ENCODE measurements at regions not wholly inside any gene's neighbourhood (a gene's known extent, or its start where the extent isn't known, plus 50 kb on each side); places are given as distances from the start of the nearest gene placed in this dataset.
"Not testable (repeated sequence)": the region's sequence is repeated elsewhere in the genome, so short reads cannot be mapped to it uniquely, and the experiment has no call there.

DNA sequence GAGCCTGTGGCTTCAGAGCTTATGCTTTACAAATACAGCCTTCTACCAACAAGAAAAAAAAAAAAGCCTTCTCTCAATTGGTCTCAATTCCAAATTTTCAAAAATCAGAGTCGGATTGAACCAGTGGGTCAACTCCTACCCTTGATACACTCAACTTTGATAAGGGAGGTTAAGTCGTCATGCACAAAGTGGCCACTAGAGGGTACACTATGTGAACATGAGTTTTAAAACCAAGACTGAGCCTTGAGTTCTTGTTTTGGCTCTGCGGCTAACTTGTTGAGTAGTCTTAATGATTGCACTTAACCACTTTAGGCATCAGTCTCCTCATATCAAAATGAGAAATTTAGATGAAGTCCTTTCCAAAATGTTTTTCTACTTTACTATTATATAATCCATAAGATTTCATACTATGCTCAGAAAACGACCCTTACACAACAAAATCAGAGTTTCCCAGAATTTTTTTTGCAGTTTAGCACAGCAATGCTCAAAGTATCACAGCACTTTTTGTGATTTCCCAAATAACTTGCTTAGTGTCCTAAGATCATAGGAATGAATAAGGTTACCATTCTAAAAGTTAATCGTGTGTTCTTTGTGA is 92.9 kb upstream of the MTAP start:
- Histone ChIP-seq H3K4me2 (ENCODE audit: low read length) (no peak overlapping the region), H2BK120ac (ENCODE audit: low read depth, low read length) (no peak overlapping the region), H3K18ac (ENCODE audit: low read length) (no peak overlapping the region), H2AK5ac (ENCODE audit: low read length) (no peak overlapping the region), H3K4ac (ENCODE audit: low read depth, low read length) (no peak overlapping the region), H3K9ac (ENCODE audit: low read length) (no peak overlapping the region), H3K36me3 (ENCODE audit: control insufficient read depth, insufficient read depth, low read length) (no peaks in the 10 kb centered on the region), H4K8ac (ENCODE audit: low read depth, low read length) (no peak overlapping the region), H3K4me3 (ENCODE audit: low read length) (no peak overlapping the region), H3K79me2 (ENCODE audit: control insufficient read depth, insufficient read depth, low read length) (no peaks in the 10 kb centered on the region), H4K5ac (ENCODE audit: low read length) (no peak overlapping the region), H3K23ac (ENCODE audit: low read length) (no peak overlapping the region), H3K4me1 (ENCODE audit: control insufficient read depth, low read depth, low read length) (no peaks in the 10 kb centered on the region), H3K27ac (ENCODE audit: low read depth, low read length) (no peak overlapping the region), H3K56ac (ENCODE audit: low read length) (no peak overlapping the region), H2BK5ac (ENCODE audit: low read length) (no peak overlapping the region), H3K27me3 (ENCODE audit: insufficient read depth, low read length, poor library complexity) (no peaks in the 10 kb centered on the region), H3K79me1 (ENCODE audit: low read length) (no peaks in the 10 kb centered on the region), H2BK15ac (replicated peaks; ENCODE audit: low read depth) (no peak overlapping the region)
- no CpG with 5 or more reads among the region's 5 CpGs for WGBS (ENCODE audit: extremely low coverage, insufficient coverage, low lambda C conversion rate)
- DNase-seq, result peak; percentile 72

DNA sequence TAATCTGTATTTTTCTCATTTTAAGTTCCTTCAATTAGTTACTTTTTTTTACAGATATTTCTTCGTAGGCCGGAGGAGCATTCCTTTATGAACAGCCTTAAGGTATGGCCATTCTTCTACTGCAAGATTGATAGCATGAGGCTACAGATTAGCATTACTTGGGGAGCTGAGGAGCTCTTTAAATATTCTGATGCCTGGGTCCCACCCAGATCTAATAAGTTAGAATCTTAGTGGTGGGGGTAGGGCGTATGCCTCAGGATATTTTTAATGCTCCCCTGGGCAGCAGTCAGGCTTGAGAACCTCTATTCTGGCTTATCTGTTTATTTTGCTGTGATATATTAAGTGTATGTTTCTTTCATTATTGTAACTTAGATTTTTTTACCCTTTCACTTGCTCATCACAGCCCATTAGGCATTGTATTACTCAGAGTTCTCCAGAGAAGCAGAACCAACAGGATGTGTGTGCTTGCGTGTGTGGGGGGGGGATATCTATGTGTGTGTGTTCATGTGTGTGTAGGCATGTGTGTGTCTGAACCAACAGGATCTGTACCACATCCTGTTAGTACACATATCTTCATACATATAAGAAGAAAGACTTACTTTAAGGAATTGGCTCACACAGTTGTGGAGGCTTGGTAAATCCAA is 91.8 kb upstream of the MTAP start:
- Histone ChIP-seq H4K8ac (ENCODE audit: low read depth, low read length) (no peak overlapping the region), H2BK120ac (ENCODE audit: low read depth, low read length) (no peak overlapping the region), H3K79me1 (ENCODE audit: low read length) (no peaks in the 10 kb centered on the region), H3K36me3 (ENCODE audit: control insufficient read depth, insufficient read depth, low read length) (no peaks in the 10 kb centered on the region), H3K4me3 (ENCODE audit: low read length) (no peak overlapping the region), H3K4me1 (ENCODE audit: control insufficient read depth, low read depth, low read length) (no peaks in the 10 kb centered on the region), H2BK5ac (ENCODE audit: low read length) (no peak overlapping the region), H3K4me2 (ENCODE audit: low read length) (no peak overlapping the region), H2BK15ac (replicated peaks; ENCODE audit: low read depth) (no peak overlapping the region), H3K18ac (ENCODE audit: low read length) (no peak overlapping the region), H3K9ac (ENCODE audit: low read length) (no peak overlapping the region), H2AK5ac (ENCODE audit: low read length) (no peak overlapping the region), H3K27ac (ENCODE audit: low read depth, low read length) (no peak overlapping the region), H3K4ac (ENCODE audit: low read depth, low read length) (no peak overlapping the region), H4K5ac (ENCODE audit: low read length) (no peak overlapping the region), H3K56ac (ENCODE audit: low read length) (no peak overlapping the region), H3K79me2 (ENCODE audit: control insufficient read depth, insufficient read depth, low read length) (no peaks in the 10 kb centered on the region), H3K27me3 (ENCODE audit: insufficient read depth, low read length, poor library complexity) (no peaks in the 10 kb centered on the region), H3K23ac (ENCODE audit: low read length) (no peak overlapping the region)
- WGBS (ENCODE audit: extremely low coverage, insufficient coverage, low lambda C conversion rate), result no CpG with 5 or more reads among the region's 4 CpGs
- no peak for DNase-seq

DNA sequence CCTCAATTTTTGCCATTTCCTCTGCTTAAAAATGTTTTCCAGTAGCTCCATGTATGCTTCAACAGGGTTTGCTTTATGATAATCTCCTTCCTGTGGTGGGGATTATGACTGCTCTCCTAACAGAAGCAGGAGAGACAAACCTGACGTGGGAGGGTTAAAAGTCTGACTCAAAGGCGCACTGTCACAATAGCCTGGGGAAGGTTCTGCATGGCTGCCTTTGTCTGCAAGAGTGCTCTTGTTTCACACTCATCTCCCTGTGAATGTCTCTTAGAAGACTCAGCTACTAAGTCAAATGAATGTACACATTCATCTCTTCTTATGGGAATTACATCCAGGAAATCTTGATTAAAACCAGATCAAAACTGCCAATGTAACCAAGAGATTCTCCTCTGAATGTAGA is 90.9 kb upstream of the MTAP start:
- no peak overlapping the region for H3K4ac ChIP-seq (ENCODE audit: low read depth, low read length)
- H3K79me2 ChIP-seq (ENCODE audit: control insufficient read depth, insufficient read depth, low read length), result no peaks in the 10 kb centered on the region
- no peak overlapping the region for H3K27ac ChIP-seq (ENCODE audit: low read depth, low read length)
- WGBS (ENCODE audit: extremely low coverage, insufficient coverage, low lambda C conversion rate), result no CpG with 5 or more reads among the region's 2 CpGs
- H3K9ac ChIP-seq (ENCODE audit: low read length), result no peak overlapping the region
- H3K4me3 ChIP-seq (ENCODE audit: low read length), result no peak overlapping the region
- H4K5ac ChIP-seq (ENCODE audit: low read length), result no peak overlapping the region
- H3K18ac ChIP-seq (ENCODE audit: low read length), result no peak overlapping the region
- DNase-seq, result peak; percentile 47
- no peaks in the 10 kb centered on the region for H3K27me3 ChIP-seq (ENCODE audit: insufficient read depth, low read length, poor library complexity)
- no peak overlapping the region for H2AK5ac ChIP-seq (ENCODE audit: low read length)
- no peak overlapping the region for H3K23ac ChIP-seq (ENCODE audit: low read length)
- H2BK15ac ChIP-seq (replicated peaks; ENCODE audit: low read depth), result no peak overlapping the region
- H3K79me1 ChIP-seq (ENCODE audit: low read length), result no peaks in the 10 kb centered on the region
- no peak overlapping the region for H4K8ac ChIP-seq (ENCODE audit: low read depth, low read length)
- H3K56ac ChIP-seq (ENCODE audit: low read length), result no peak overlapping the region
- no peak overlapping the region for H3K4me2 ChIP-seq (ENCODE audit: low read length)
- H3K36me3 ChIP-seq (ENCODE audit: control insufficient read depth, insufficient read depth, low read length), result no peaks in the 10 kb centered on the region
- H2BK120ac ChIP-seq (ENCODE audit: low read depth, low read length), result no peak overlapping the region
- no peak overlapping the region for H2BK5ac ChIP-seq (ENCODE audit: low read length)
- no peaks in the 10 kb centered on the region for H3K4me1 ChIP-seq (ENCODE audit: control insufficient read depth, low read depth, low read length)

DNA sequence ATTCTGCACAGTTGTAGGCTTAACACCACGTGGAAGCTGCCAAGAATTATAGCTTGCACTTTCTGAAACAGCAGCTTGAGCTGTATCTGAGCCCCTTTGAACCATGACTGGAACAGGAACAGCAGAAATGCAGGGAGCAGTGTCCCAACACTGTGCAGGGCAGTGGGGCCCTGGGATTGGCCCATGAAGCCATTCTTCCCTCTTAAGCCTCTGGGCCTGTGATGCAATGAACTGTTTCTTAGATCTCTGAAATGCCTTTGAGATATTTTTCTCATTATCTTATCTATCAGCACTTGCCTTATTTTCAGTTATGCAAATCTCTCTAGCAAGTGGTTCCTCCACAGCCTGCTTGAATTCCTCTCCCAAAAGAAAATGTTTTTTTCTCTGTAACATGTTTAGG is 87.0 kb upstream of the MTAP start:
- Histone ChIP-seq H3K4ac (ENCODE audit: low read depth, low read length) (no peak overlapping the region), H3K36me3 (ENCODE audit: control insufficient read depth, insufficient read depth, low read length) (no peaks in the 10 kb centered on the region), H2BK15ac (replicated peaks; ENCODE audit: low read depth) (no peak overlapping the region), H4K8ac (ENCODE audit: low read depth, low read length) (no peak overlapping the region), H4K5ac (ENCODE audit: low read length) (no peak overlapping the region), H3K27me3 (ENCODE audit: insufficient read depth, low read length, poor library complexity) (no peaks in the 10 kb centered on the region), H3K79me2 (ENCODE audit: control insufficient read depth, insufficient read depth, low read length) (no peaks in the 10 kb centered on the region), H3K4me2 (ENCODE audit: low read length) (no peak overlapping the region), H2BK5ac (ENCODE audit: low read length) (no peak overlapping the region), H3K27ac (ENCODE audit: low read depth, low read length) (no peak overlapping the region), H3K4me1 (ENCODE audit: control insufficient read depth, low read depth, low read length) (no peaks in the 10 kb centered on the region), H3K18ac (ENCODE audit: low read length) (no peak overlapping the region), H3K56ac (ENCODE audit: low read length) (no peak overlapping the region), H3K79me1 (ENCODE audit: low read length) (no peaks in the 10 kb centered on the region), H2BK120ac (ENCODE audit: low read depth, low read length) (no peak overlapping the region), H3K4me3 (ENCODE audit: low read length) (no peak overlapping the region), H3K9ac (ENCODE audit: low read length) (no peak overlapping the region), H2AK5ac (ENCODE audit: low read length) (no peak overlapping the region), H3K23ac (ENCODE audit: low read length) (no peak overlapping the region)
- DNase-seq, result no peak
- no CpG with 5 or more reads among the region's 1 CpG for WGBS (ENCODE audit: extremely low coverage, insufficient coverage, low lambda C conversion rate)

DNA sequence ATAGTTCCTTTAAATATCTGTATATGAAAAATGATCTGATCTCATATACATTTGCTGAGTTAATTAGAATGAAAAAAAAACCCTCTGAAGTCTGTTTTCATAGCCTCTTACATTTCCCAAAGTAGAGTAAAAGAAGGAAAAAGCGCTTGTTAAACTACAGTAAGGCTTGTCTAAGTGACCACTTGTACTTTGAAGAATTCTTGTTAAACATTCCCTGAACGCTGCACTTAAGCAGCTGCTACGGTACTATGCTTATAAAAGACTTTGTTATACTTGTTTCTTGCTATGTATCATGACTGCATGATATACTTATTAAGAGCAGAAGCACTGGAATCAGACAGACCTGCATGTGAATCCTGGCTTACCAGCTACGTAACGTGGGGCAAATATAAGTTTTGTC is 81.7 kb upstream of the MTAP start:
- WGBS (ENCODE audit: extremely low coverage, insufficient coverage, low lambda C conversion rate), result no CpG with 5 or more reads among the region's 5 CpGs
- no peaks in the 10 kb centered on the region for H3K79me1 ChIP-seq (ENCODE audit: low read length)
- H3K23ac ChIP-seq (ENCODE audit: low read length), result no peak overlapping the region
- no peak overlapping the region for H2AK5ac ChIP-seq (ENCODE audit: low read length)
- no peak overlapping the region for H3K27ac ChIP-seq (ENCODE audit: low read depth, low read length)
- H3K4me3 ChIP-seq (ENCODE audit: low read length), result no peak overlapping the region
- no peaks in the 10 kb centered on the region for H3K36me3 ChIP-seq (ENCODE audit: control insufficient read depth, insufficient read depth, low read length)
- H2BK120ac ChIP-seq (ENCODE audit: low read depth, low read length), result no peak overlapping the region
- H2BK5ac ChIP-seq (ENCODE audit: low read length), result no peak overlapping the region
- no peak overlapping the region for H3K9ac ChIP-seq (ENCODE audit: low read length)
- no peaks in the 10 kb centered on the region for H3K79me2 ChIP-seq (ENCODE audit: control insufficient read depth, insufficient read depth, low read length)
- H3K4ac ChIP-seq (ENCODE audit: low read depth, low read length), result no peak overlapping the region
- H3K27me3 ChIP-seq (ENCODE audit: insufficient read depth, low read length, poor library complexity), result no peaks in the 10 kb centered on the region
- no peak overlapping the region for H3K18ac ChIP-seq (ENCODE audit: low read length)
- DNase-seq, result no peak
- no peak overlapping the region for H4K8ac ChIP-seq (ENCODE audit: low read depth, low read length)
- H3K4me1 ChIP-seq (ENCODE audit: control insufficient read depth, low read depth, low read length), result no peaks in the 10 kb centered on the region
- H4K5ac ChIP-seq (ENCODE audit: low read length), result no peak overlapping the region
- H3K56ac ChIP-seq (ENCODE audit: low read length), result no peak overlapping the region
- H3K4me2 ChIP-seq (ENCODE audit: low read length), result no peak overlapping the region
- H2BK15ac ChIP-seq (replicated peaks; ENCODE audit: low read depth), result no peak overlapping the region

DNA sequence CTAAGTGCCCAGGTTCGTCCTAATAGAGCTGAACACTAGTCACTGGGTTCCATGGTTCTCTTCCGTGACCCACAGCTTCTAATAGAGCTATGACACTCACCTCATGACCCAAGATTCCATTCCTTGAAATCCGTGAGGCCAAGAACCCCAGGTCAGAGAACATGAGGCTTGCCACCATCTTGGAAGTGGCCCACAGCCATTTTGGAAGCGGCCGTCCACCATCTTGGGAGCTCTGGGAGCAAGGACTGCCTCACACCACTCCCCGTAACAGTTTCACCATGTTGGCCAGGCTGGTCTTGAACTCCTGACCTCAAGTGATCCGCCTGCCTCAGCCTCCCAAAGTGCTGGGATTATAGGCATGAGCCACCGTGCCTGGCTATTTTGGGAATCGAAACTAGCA is 75.0 kb upstream of the MTAP start:
- H3K56ac ChIP-seq (ENCODE audit: low read length); H2BK15ac ChIP-seq (replicated peaks; ENCODE audit: low read depth); H2AK5ac ChIP-seq (ENCODE audit: low read length); H3K27ac ChIP-seq (ENCODE audit: low read depth, low read length); H3K4me1 ChIP-seq (ENCODE audit: control insufficient read depth, low read depth, low read length); H3K79me2 ChIP-seq (ENCODE audit: control insufficient read depth, insufficient read depth, low read length); H3K18ac ChIP-seq (ENCODE audit: low read length); H4K5ac ChIP-seq (ENCODE audit: low read length); H3K4ac ChIP-seq (ENCODE audit: low read depth, low read length); H3K79me1 ChIP-seq (ENCODE audit: low read length); H2BK120ac ChIP-seq (ENCODE audit: low read depth, low read length); H3K23ac ChIP-seq (ENCODE audit: low read length); H3K27me3 ChIP-seq (ENCODE audit: insufficient read depth, low read length, poor library complexity); H3K36me3 ChIP-seq (ENCODE audit: control insufficient read depth, insufficient read depth, low read length); DNase-seq; H4K8ac ChIP-seq (ENCODE audit: low read depth, low read length); H3K4me2 ChIP-seq (ENCODE audit: low read length); H3K4me3 ChIP-seq (ENCODE audit: low read length); H3K9ac ChIP-seq (ENCODE audit: low read length); H2BK5ac ChIP-seq (ENCODE audit: low read length): not testable (repeated sequence)
- no CpG with 5 or more reads among the region's 9 CpGs for WGBS (ENCODE audit: extremely low coverage, insufficient coverage, low lambda C conversion rate)
